ENCODE measurements at regions not wholly inside any gene's neighbourhood (a gene's known extent, or its start where the extent isn't known, plus 50 kb on each side); places are given as distances from the start of the nearest gene placed in this dataset.
"Not testable (repeated sequence)": the region's sequence is repeated elsewhere in the genome, so short reads cannot be mapped to it uniquely, and the experiment has no call there.

GRCh38 chr6:8299034-8299433 lies 136.3 kb downstream of the SLC35B3 start:
- TF ChIP-seq POLR2AphosphoS5 (IDR thresholded peaks at IDR 0.05; ENCODE audit: low read depth) (no peak), CTCF (IDR thresholded peaks at IDR 0.05; ENCODE audit: insufficient read depth, low read length) (no peak), GABPA (IDR thresholded peaks at IDR 0.05; ENCODE audit: low read depth) (no peak), SPI1 (IDR thresholded peaks at IDR 0.05; ENCODE audit: borderline replicate concordance, low read depth) (no peak), REST (IDR thresholded peaks at IDR 0.05; ENCODE audit: insufficient replicate concordance, low read depth) (no peak)
- Histone ChIP-seq H3K27me3 (ENCODE audit: insufficient read depth, poor library complexity, severe bottlenecking) (peaks cover 2% of the 10 kb centered on the region), H3K27ac (replicated peaks) (no peak overlapping the region), H3K4me3 (replicated peaks; ENCODE audit: insufficient read depth, low read length) (no peak overlapping the region)
- no peak for DNase-seq (ENCODE audit: low read depth in 1 of 2, low spot score in 1 of 2)

GRCh38 chr6:8282946-8283345 lies 152.4 kb downstream of the SLC35B3 start:
- not testable (repeated sequence) for DNase-seq (ENCODE audit: low read depth in 1 of 2, low spot score in 1 of 2); H3K27ac ChIP-seq (replicated peaks)

GRCh38 chr6:8282380-8282779 lies 153.0 kb downstream of the SLC35B3 start:
- Histone ChIP-seq H3K4me3 (replicated peaks; ENCODE audit: insufficient read depth, low read length) (no peak overlapping the region), H3K27ac (replicated peaks) (no peak overlapping the region)

More at GRCh38 chr6:8282946-8283345, 152.4 kb downstream of the SLC35B3 start:
- H3K4me3 ChIP-seq (replicated peaks; ENCODE audit: insufficient read depth, low read length); H3K27me3 ChIP-seq (ENCODE audit: insufficient read depth, poor library complexity, severe bottlenecking): not testable (repeated sequence)

More at GRCh38 chr6:8282380-8282779, 153.0 kb downstream of the SLC35B3 start:
- TF ChIP-seq SPI1 (IDR thresholded peaks at IDR 0.05; ENCODE audit: borderline replicate concordance, low read depth) (no peak), CTCF (IDR thresholded peaks at IDR 0.05; ENCODE audit: insufficient read depth, low read length) (no peak), POLR2AphosphoS5 (IDR thresholded peaks at IDR 0.05; ENCODE audit: low read depth) (no peak), GABPA (IDR thresholded peaks at IDR 0.05; ENCODE audit: low read depth) (no peak), REST (IDR thresholded peaks at IDR 0.05; ENCODE audit: insufficient replicate concordance, low read depth) (no peak)
- no peak for DNase-seq (ENCODE audit: low read depth in 1 of 2, low spot score in 1 of 2)
- H3K27me3 ChIP-seq (ENCODE audit: insufficient read depth, poor library complexity, severe bottlenecking): no peaks in the 10 kb centered on the region

Measured in HL-60 (cell line).